ENCODE measurements at regions not wholly inside any gene's neighbourhood (a gene's known extent, or its start where the extent isn't known, plus 50 kb on each side); places are given as distances from the start of the nearest gene placed in this dataset.

DNA sequence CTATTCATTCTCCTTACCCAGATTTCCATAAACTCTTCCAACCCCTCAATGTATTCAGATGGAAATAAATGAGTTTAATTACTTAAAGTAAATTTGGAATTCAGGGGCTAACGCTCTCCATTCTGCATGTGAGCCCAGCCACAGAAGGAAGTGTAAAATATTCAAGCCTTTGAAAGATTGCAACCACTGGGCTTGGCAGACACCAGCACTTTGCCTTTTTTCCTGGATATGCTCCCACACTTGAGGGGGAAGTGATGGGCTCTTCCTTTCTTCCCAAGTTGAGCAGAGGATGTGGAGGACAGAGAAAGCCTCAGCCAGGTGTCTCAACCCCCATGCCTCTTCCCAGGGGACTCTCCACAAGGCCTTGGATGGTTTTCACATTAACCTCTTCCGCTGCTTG is 825.1 kb upstream of the EEF2KMT start:
- Histone ChIP-seq H4K20me1 (ENCODE audit: insufficient read depth, low read length) (no peaks in the 10 kb centered on the region), H2AFZ (ENCODE audit: low read depth, low read length) (no peak overlapping the region), H3K9ac (ENCODE audit: low read length) (no peak overlapping the region), H3K27me3 (ENCODE audit: low read depth, low read length) (no peaks in the 10 kb centered on the region), H3K36me3 (replicated peaks; ENCODE audit: low read depth, low read length) (no peaks in the 10 kb centered on the region), H3K4me1 (ENCODE audit: low read length) (no peaks in the 10 kb centered on the region), H3K4me2 (ENCODE audit: low read length) (no peak overlapping the region), H3K27ac (ENCODE audit: low read length) (no peak overlapping the region), H3K79me2 (ENCODE audit: low read length) (no peaks in the 10 kb centered on the region), H3K9me3 (ENCODE audit: insufficient read depth, low read length) (no peaks in the 10 kb centered on the region), H3K4me3 (ENCODE audit: low read length) (no peak overlapping the region)
- TF ChIP-seq, protein P1, sequence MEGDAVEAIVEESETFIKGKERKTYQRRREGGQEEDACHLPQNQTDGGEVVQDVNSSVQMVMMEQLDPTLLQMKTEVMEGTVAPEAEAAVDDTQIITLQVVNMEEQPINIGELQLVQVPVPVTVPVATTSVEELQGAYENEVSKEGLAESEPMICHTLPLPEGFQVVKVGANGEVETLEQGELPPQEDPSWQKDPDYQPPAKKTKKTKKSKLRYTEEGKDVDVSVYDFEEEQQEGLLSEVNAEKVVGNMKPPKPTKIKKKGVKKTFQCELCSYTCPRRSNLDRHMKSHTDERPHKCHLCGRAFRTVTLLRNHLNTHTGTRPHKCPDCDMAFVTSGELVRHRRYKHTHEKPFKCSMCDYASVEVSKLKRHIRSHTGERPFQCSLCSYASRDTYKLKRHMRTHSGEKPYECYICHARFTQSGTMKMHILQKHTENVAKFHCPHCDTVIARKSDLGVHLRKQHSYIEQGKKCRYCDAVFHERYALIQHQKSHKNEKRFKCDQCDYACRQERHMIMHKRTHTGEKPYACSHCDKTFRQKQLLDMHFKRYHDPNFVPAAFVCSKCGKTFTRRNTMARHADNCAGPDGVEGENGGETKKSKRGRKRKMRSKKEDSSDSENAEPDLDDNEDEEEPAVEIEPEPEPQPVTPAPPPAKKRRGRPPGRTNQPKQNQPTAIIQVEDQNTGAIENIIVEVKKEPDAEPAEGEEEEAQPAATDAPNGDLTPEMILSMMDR (IDR thresholded peaks at IDR 0.05; ENCODE audit: low read depth, low read length): no peak
- no peak for TF ChIP-seq EZH2phosphoT487 (IDR thresholded peaks at IDR 0.05; ENCODE audit: low read depth)

DNA sequence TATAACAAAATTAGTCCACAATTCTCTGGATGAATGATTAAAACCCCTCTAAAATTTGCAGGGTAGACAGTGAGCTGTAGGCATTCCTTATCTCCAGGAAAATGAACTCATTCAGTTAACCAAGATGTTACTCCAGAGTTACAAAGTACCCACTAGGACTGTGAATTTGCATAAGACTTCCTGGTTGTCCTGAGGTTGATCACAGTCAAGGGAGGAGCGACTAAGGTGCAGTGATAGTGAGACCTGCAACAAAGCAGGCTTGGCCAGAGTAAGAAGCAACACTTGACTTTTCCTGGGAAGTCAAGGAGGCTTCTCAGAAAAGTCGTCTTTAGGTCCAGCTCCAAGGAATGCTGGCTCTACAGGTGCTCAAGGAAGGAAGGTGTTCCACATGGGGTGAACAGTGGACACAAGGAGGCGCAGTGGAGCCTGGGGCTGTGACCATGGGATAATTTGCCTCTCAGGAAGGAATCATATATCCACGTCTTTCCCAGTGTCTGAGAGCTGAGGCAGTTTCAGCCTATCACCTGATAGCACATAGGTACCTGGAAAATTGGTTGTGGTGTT is 821.1 kb upstream of the EEF2KMT start:
- H4K20me1 ChIP-seq (ENCODE audit: insufficient read depth, low read length): no peaks in the 10 kb centered on the region
- no peaks in the 10 kb centered on the region for H3K79me2 ChIP-seq (ENCODE audit: low read length)
- H3K27ac ChIP-seq (ENCODE audit: low read length): no peak overlapping the region
- TF ChIP-seq, protein P1 (IDR thresholded peaks at IDR 0.05; ENCODE audit: low read depth, low read length): peak; percentile 8; the same call in 1 of the 2 replicates
- no peak for TF ChIP-seq EZH2phosphoT487 (IDR thresholded peaks at IDR 0.05; ENCODE audit: low read depth)
- no peak overlapping the region for H3K4me2 ChIP-seq (ENCODE audit: low read length)
- no peaks in the 10 kb centered on the region for H3K27me3 ChIP-seq (ENCODE audit: low read depth, low read length)
- no peaks in the 10 kb centered on the region for H3K9me3 ChIP-seq (ENCODE audit: insufficient read depth, low read length)
- H2AFZ ChIP-seq (ENCODE audit: low read depth, low read length): no peak overlapping the region
- H3K9ac ChIP-seq (ENCODE audit: low read length): no peak overlapping the region
- no peak overlapping the region for H3K4me3 ChIP-seq (ENCODE audit: low read length)
- no peaks in the 10 kb centered on the region for H3K36me3 ChIP-seq (replicated peaks; ENCODE audit: low read depth, low read length)
- H3K4me1 ChIP-seq (ENCODE audit: low read length): no peaks in the 10 kb centered on the region

DNA sequence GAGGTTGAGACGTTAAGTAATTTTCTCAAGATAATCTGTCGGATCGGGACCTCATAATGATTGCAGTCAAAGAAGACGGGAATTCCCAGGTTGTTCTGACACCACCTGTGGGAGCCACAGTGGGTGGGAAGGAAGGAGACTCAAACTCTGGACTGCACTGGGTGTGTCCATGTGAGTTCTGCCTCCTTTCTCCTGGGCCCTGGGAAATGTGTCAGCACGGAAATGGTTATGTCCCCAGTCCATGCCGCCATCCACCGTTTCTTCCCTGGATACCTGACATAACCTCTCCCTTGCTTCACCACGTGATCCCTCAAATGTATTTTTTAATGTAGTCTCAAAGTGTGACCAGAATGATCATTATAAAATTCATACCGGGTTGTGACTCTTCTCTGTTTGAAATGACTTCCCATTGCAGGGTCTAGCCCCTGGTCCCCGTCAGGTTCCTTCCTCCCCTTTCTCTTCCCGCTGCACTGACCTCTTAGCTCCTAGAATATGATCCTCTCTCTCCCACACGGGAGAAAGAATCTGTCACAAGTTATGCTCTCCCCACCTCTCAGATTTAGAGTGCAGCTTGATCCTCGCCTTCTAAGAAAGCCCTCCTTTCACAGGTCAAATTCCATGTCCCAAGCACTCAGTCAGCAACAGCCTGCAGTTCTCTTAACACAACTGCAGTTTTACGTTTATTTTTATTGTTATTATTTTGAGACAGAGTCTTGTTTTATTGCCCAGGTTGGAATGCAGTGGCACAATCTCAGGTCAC is 820.0 kb upstream of the EEF2KMT start:
- Histone ChIP-seq H3K9ac (ENCODE audit: low read length) (no peak overlapping the region), H3K27ac (ENCODE audit: low read length) (no peak overlapping the region), H4K20me1 (ENCODE audit: insufficient read depth, low read length) (no peaks in the 10 kb centered on the region), H3K9me3 (ENCODE audit: insufficient read depth, low read length) (no peaks in the 10 kb centered on the region), H3K36me3 (replicated peaks; ENCODE audit: low read depth, low read length) (no peaks in the 10 kb centered on the region), H3K4me3 (ENCODE audit: low read length) (no peak overlapping the region), H3K4me1 (ENCODE audit: low read length) (no peaks in the 10 kb centered on the region), H3K27me3 (ENCODE audit: low read depth, low read length) (no peaks in the 10 kb centered on the region), H3K79me2 (ENCODE audit: low read length) (no peaks in the 10 kb centered on the region), H3K4me2 (ENCODE audit: low read length) (no peak overlapping the region), H2AFZ (ENCODE audit: low read depth, low read length) (no peak overlapping the region)
- TF ChIP-seq, protein P1 (IDR thresholded peaks at IDR 0.05; ENCODE audit: low read depth, low read length): no peak
- TF ChIP-seq EZH2phosphoT487 (IDR thresholded peaks at IDR 0.05; ENCODE audit: low read depth): no peak

DNA sequence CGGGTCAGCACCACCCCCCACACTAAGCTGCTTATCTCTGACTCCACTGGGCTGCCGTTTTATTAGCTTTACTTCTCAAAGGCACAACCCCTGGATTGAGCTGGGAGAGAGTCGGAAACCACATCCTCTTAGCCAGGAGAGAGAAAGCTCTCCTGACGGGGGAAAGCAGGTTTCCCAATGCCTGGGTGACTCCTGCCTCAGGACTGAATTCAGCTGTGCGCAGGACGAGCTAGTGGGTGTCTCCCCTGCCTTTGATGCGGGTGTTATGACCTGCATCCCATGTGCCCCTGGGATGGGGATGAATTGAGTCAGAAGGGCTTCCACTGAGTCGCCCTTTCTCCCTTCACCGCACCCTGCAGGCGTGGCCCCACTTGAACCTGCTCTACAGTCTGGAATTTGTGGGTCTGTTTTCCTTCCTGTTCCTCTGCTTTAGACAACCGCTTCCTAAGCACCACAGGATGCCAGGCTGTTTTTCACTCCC is 819.2 kb upstream of the EEF2KMT start:
- Histone ChIP-seq H3K27ac (ENCODE audit: low read length) (no peak overlapping the region), H3K27me3 (ENCODE audit: low read depth, low read length) (no peaks in the 10 kb centered on the region)

More for the DNA sequence above, 819.2 kb upstream of the EEF2KMT start:
- H2AFZ ChIP-seq (ENCODE audit: low read depth, low read length): no peak overlapping the region
- H3K36me3 ChIP-seq (replicated peaks; ENCODE audit: low read depth, low read length): no peaks in the 10 kb centered on the region
- H3K4me1 ChIP-seq (ENCODE audit: low read length): no peaks in the 10 kb centered on the region
- H3K9me3 ChIP-seq (ENCODE audit: insufficient read depth, low read length): no peaks in the 10 kb centered on the region
- no peak overlapping the region for H3K9ac ChIP-seq (ENCODE audit: low read length)
- no peak overlapping the region for H3K4me2 ChIP-seq (ENCODE audit: low read length)
- H3K4me3 ChIP-seq (ENCODE audit: low read length): no peak overlapping the region
- H4K20me1 ChIP-seq (ENCODE audit: insufficient read depth, low read length): no peaks in the 10 kb centered on the region
- H3K79me2 ChIP-seq (ENCODE audit: low read length): no peaks in the 10 kb centered on the region
- TF ChIP-seq, protein P1 (IDR thresholded peaks at IDR 0.05; ENCODE audit: low read depth, low read length): no peak
- TF ChIP-seq EZH2phosphoT487 (IDR thresholded peaks at IDR 0.05; ENCODE audit: low read depth): no peak
